Chondrocyte (in vitro differentiated cells): ENCODE measurements at regions not wholly inside any gene's neighbourhood (a gene's known extent, or its start where the extent isn't known, plus 50 kb on each side); places are given as distances from the start of the nearest gene placed in this dataset.

ENCODE experiments used
- DNase-seq: peaks from one replicate; pipeline ENCODE4 v3.0.0; 2021; ENCODE audit warnings: mixed read lengths, low spot score
- H3K27ac Mint-ChIP-seq: one replicate; pipeline ENCODE4 v1.8.0; 2021; ENCODE audit warnings: mild to moderate bottlenecking, moderate library complexity, mixed read lengths; ENCODE audit not compliant: unreplicated experiment
- H3K27me3 Mint-ChIP-seq: 2 replicates; pipeline ENCODE4 v1.8.0; 2021; ENCODE audit warnings: low read depth, mixed read lengths
- H3K36me3 Mint-ChIP-seq: 2 replicates; pipeline ENCODE4 v1.8.0; 2021; ENCODE audit warnings: low read depth, mixed read lengths
- H3K4me1 Mint-ChIP-seq: 2 replicates; pipeline ENCODE4 v1.8.0; 2021; ENCODE audit warnings: low read depth, mild to moderate bottlenecking, mixed read lengths
- H3K4me3 Mint-ChIP-seq: one replicate; pipeline ENCODE4 v1.8.0; 2021; ENCODE audit warnings: mild to moderate bottlenecking, moderate library complexity, mixed read lengths; ENCODE audit not compliant: unreplicated experiment
- H3K9me3 Mint-ChIP-seq: 2 replicates; pipeline ENCODE4 v1.8.0; 2021; ENCODE audit warnings: low read depth, mixed read lengths
- TF ChIP-seq, protein P1 (sequence below): fragments of 200-600 bp; sonication (generic); IDR thresholded peaks from 2 replicates; pipeline ENCODE4 v1.5.0; 2021; ENCODE audit warnings: antibody characterized with exemption, mild to moderate bottlenecking, moderate library complexity

DNA sequence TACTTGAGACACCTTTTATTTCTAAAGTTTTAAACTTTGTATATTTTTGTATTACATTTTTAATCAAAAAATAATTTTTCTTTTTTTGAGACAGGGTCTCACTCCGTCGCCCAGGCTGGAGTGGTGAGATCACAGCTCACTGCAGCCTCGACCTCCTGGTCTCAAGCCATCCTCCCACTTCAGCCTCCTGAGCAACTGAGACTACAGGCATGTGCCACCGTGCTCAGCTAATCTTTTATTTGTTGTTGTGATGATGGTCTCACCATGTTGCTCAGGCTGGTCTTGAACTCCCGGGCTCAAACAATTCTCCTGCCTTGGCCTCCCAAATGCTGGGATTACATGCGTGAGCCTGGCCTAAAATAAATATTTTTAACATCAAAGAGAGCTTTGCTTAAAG lies 218.7 kb upstream of the SH3BP4 start:
- Mint-ChIP-seq H3K9me3 (peaks cover 4% of the 10 kb centered on the region), H3K4me3 (no peak overlapping the region), H3K27me3 (no peaks in the 10 kb centered on the region), H3K36me3 (peaks cover 3% of the 10 kb centered on the region), H3K27ac (no peak overlapping the region), H3K4me1 (no peaks in the 10 kb centered on the region)
- TF ChIP-seq, protein P1, sequence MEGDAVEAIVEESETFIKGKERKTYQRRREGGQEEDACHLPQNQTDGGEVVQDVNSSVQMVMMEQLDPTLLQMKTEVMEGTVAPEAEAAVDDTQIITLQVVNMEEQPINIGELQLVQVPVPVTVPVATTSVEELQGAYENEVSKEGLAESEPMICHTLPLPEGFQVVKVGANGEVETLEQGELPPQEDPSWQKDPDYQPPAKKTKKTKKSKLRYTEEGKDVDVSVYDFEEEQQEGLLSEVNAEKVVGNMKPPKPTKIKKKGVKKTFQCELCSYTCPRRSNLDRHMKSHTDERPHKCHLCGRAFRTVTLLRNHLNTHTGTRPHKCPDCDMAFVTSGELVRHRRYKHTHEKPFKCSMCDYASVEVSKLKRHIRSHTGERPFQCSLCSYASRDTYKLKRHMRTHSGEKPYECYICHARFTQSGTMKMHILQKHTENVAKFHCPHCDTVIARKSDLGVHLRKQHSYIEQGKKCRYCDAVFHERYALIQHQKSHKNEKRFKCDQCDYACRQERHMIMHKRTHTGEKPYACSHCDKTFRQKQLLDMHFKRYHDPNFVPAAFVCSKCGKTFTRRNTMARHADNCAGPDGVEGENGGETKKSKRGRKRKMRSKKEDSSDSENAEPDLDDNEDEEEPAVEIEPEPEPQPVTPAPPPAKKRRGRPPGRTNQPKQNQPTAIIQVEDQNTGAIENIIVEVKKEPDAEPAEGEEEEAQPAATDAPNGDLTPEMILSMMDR = no peak
- no peak for DNase-seq

DNA sequence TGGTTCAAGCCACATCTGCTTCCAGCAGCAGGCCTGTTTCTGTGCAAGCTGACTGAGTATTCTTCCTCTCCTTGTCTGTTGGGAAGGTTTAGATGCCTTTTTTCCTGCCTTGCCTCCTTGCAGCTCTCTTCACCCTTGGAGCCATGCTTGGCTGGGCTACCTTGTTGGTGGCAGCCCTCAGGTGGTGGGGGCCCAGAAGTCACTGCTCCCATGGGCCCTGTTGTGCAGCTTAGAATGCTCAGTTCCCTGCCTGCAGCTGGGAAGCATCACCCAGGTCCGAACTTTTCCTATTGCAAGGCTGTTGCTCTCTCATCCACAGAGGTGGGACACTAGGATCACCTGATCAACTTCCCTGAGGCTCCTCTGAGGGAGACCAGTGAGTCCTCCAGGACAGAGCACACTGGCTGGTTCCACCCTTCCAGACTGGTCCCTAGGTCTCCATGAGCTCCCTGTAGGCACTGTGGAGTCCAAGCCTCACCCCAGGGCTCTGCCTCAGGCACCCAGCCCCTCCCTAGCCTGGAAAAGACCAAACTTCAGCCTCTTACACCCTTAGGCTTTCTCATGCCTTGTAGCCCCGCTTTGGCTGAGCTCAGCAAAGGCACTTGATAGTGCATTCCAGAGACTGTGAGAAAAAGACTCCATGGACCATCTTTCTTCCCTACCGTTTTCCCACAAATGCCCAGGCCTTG lies 219.3 kb upstream of the SH3BP4 start:
- no peak for DNase-seq
- TF ChIP-seq, protein P1 = no peak
- Mint-ChIP-seq H3K36me3 (peaks cover 3% of the 10 kb centered on the region), H3K27ac (no peak overlapping the region), H3K9me3 (peaks cover 4% of the 10 kb centered on the region), H3K4me1 (no peaks in the 10 kb centered on the region), H3K4me3 (no peak overlapping the region), H3K27me3 (no peaks in the 10 kb centered on the region)

DNA sequence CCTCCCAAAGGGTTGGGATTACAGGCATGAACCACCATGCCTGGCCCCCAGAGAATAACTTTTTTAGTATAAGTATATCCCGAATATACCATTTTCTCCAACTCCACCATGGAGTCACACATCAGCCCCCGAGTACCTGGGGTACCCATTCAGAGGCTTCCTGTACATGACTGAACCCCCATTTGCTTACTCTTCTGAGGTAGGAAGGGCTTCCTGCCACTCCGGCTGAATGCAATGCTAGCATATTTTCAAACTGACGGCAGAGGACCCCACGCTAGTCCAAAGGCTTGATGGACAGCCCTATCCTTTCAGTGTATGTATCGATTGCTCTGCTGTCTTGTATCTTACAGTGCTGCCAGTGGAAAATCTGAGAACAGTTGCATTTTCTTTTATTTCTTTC lies 220.6 kb upstream of the SH3BP4 start:
- peaks cover 3% of the 10 kb centered on the region for H3K36me3 Mint-ChIP-seq
- peaks cover under 1% of the 10 kb centered on the region for H3K4me1 Mint-ChIP-seq
- no peak overlapping the region for H3K4me3 Mint-ChIP-seq
- no peak overlapping the region for H3K27ac Mint-ChIP-seq
- peaks cover 4% of the 10 kb centered on the region for H3K9me3 Mint-ChIP-seq
- no peaks in the 10 kb centered on the region for H3K27me3 Mint-ChIP-seq
- TF ChIP-seq, protein P1 = no peak
- no peak for DNase-seq

DNA sequence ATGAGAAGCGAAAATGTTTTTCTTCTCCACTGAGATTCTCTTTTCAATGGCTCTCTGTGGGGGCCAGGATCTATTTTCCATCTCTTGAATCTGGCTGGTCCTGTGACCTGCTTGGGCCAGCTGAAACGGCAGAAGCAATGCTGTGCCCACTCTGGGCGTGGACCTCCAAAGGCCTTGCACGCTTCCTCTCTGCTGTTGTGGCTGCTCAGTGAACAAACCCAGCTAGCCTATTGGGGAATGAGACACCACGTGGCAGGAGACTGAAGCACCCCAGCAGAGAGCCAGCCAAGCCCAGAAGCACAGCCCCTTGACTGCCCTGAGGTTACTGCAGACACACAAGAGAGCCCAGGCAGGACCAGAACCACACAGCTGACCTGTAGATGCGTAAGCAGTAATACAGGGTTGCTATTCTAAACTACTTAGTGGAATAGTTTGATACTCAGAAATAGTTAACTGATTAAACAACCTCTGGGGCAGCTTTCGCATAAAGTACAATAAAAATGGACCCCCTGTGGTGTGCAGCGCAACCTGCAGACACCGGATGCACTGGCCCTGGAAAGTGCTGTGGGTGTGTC lies 221.7 kb upstream of the SH3BP4 start:
- TF ChIP-seq, protein P1 = no peak
- H3K9me3 Mint-ChIP-seq = peaks cover 2% of the 10 kb centered on the region
- H3K4me3 Mint-ChIP-seq = no peak overlapping the region
- DNase-seq = no peak
- H3K36me3 Mint-ChIP-seq = no peaks in the 10 kb centered on the region
- no peak overlapping the region for H3K27ac Mint-ChIP-seq
- peaks cover 11% of the 10 kb centered on the region for H3K4me1 Mint-ChIP-seq
- no peaks in the 10 kb centered on the region for H3K27me3 Mint-ChIP-seq

DNA sequence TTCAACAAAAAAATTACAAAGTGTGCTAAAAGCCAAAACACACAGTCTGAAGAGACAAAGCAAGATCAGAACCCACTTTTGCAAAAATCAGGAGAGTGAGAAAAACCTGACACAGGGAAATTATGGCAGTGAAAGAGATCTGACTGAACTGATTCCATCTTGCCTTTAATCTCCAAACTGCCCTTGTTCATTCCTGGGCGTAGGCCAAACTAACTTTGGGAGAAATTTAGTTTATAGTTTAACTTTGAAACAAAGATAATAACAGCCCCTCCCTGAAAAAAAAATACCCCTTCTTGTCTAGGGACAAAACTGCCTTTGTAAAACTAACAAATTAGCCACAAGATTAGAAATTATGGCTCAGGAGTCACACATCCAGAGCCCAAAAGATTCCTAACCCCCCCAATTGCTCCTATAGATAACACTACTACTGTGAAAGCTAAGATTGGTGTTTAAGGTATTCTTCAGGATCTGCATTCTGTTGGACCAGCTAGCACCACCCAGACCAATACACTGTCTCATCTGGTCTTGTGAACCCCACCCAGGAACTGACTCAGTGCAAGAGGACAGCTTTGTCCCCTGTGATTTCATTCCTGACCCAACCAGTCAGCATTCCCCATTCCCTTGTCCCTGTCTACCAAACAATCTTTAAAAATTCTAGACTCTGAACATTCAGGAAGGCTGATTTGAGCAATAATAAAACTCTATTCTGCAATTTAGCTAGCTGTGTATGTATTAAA lies 226.1 kb upstream of the SH3BP4 start:
- DNase-seq = no peak
- TF ChIP-seq, protein P1 = no peak
- Mint-ChIP-seq H3K36me3 (no peaks in the 10 kb centered on the region), H3K27me3 (no peaks in the 10 kb centered on the region), H3K4me1 (peaks cover 11% of the 10 kb centered on the region), H3K9me3 (no peaks in the 10 kb centered on the region), H3K4me3 (no peak overlapping the region), H3K27ac (peak overlapping the region; percentile 59)
